ENCODE measurements at regions not wholly inside any gene's neighbourhood (a gene's known extent, or its start where the extent isn't known, plus 50 kb on each side); places are given as distances from the start of the nearest gene placed in this dataset.

- H2AK5ac ChIP-seq (ENCODE audit: insufficient read length, low read length) = no peak overlapping the region
- no peaks in the 10 kb centered on the region for H3K9me3 ChIP-seq (ENCODE audit: control insufficient read depth, low read depth, low read length)
- no peak overlapping the region for H2AFZ ChIP-seq (ENCODE audit: low read length)
- Mint-ChIP-seq H3K4me3 (no peak overlapping the region), H3K27ac (no peak overlapping the region), H3K27me3 (ENCODE audit: low read depth) (no peaks in the 10 kb centered on the region), H3K9me3 (peaks cover 9 to 12% of the 10 kb centered on the region in 2 experiments), H3K36me3 (ENCODE audit: insufficient read depth in 1 of 3, low read depth in 3 of 3) (peaks cover 3 to 13% (median 4%) of the 10 kb centered on the region in 3 experiments), H3K4me1 (peaks cover 9 to 10% of the 10 kb centered on the region in 2 experiments)
- H3K79me2 ChIP-seq (ENCODE audit: insufficient read depth, low read length) = no peaks in the 10 kb centered on the region
- WGBS (ENCODE audit: extremely low coverage, insufficient read length, low lambda C conversion rate) = no CpG with 5 or more reads among the region's 2 CpGs
- no peaks in the 10 kb centered on the region for H4K20me1 ChIP-seq (ENCODE audit: control insufficient read depth, insufficient read depth, insufficient read length)
- no peak overlapping the region for H3T11ph ChIP-seq (ENCODE audit: low read length)
- H2BK15ac ChIP-seq (ENCODE audit: low read depth, low read length) = no peak overlapping the region
- no peaks in the 10 kb centered on the region for H3K79me1 ChIP-seq (ENCODE audit: insufficient read depth, low read depth, low read length, poor library complexity, severe bottlenecking)
- no peak overlapping the region for H3K56ac ChIP-seq (ENCODE audit: insufficient read length, low read depth, low read length)
- TF ChIP-seq CTCF (conservative IDR thresholded peaks at IDR 0.05) = no peak
- no peak overlapping the region for H4K91ac ChIP-seq (ENCODE audit: insufficient read length, low read depth, low read length)
- no peak overlapping the region for H2BK12ac ChIP-seq (ENCODE audit: insufficient read length, low read depth, low read length)
- no peak overlapping the region for H2BK120ac ChIP-seq (ENCODE audit: low read depth, low read length, poor library complexity, severe bottlenecking)
- no peak overlapping the region for H3K23ac ChIP-seq (ENCODE audit: insufficient read length, low read depth, low read length)
- no peak overlapping the region for H3K18ac ChIP-seq (ENCODE audit: insufficient read length, low read depth, low read length)
- H4K8ac ChIP-seq (replicated peaks; ENCODE audit: insufficient read length, low read depth, low read length) = no peak overlapping the region
- no peaks in the 10 kb centered on the region for H3K27me3 ChIP-seq (ENCODE audit: insufficient read depth, low read length)
- H3K27ac ChIP-seq (ENCODE audit: insufficient read length, low read depth, low read length) = no peak overlapping the region
- no peak overlapping the region for H3K9ac ChIP-seq (ENCODE audit: extremely low read depth, insufficient read length, low read length)
- H4K5ac ChIP-seq (ENCODE audit: insufficient read length, low read depth, low read length) = no peak overlapping the region
- H3K4me2 ChIP-seq (ENCODE audit: insufficient read depth, insufficient read length, low read length) = no peak overlapping the region
- DNase-seq = no peak
- H2BK5ac ChIP-seq (ENCODE audit: insufficient read length, low read length) = no peak overlapping the region
- H2BK20ac ChIP-seq (ENCODE audit: low read depth, low read length, poor library complexity, severe bottlenecking) = no peak overlapping the region
- no peak overlapping the region for H3K14ac ChIP-seq (ENCODE audit: insufficient read depth, low read length)
- H3K23me2 ChIP-seq (ENCODE audit: insufficient read length, low read depth, low read length, poor library complexity, severe bottlenecking) = no peaks in the 10 kb centered on the region
- no peak overlapping the region for H3K4ac ChIP-seq (ENCODE audit: low read depth, low read length)
- H3K4me1 ChIP-seq (ENCODE audit: insufficient read depth, low read length) = no peaks in the 10 kb centered on the region
These were observed 106.7 kb upstream of the TTC29 start for GRCh38 chr4:147052361-147052760.

All from H9 (cell line).